ENCODE measurements at regions not wholly inside any gene's neighbourhood (a gene's known extent, or its start where the extent isn't known, plus 50 kb on each side); places are given as distances from the start of the nearest gene placed in this dataset.

DNA sequence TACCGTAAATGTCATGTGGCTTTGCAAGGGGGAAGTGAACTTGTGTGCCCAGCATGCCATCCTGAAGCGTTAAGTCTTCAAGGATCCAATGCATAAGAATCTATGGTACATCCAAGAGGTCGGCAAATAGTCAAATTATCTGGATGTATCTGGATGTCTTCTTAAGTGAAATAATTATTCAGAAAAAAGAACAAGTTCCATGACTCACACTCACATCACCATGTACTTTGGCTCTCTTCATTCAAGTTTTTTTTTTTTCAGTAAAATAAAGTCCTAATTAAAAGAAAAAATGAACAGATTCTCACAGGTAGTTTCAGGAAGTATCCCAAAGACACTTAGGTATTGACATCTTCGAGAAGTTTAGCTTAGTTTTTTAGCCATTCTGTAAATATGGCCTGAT, 62.7 kb upstream of the MEGF10 start (continued):
- no peak for TF ChIP-seq SIN3A (IDR thresholded peaks at IDR 0.05; ENCODE audit: borderline replicate concordance, low read depth, low read length)
- TF ChIP-seq, protein P1, sequence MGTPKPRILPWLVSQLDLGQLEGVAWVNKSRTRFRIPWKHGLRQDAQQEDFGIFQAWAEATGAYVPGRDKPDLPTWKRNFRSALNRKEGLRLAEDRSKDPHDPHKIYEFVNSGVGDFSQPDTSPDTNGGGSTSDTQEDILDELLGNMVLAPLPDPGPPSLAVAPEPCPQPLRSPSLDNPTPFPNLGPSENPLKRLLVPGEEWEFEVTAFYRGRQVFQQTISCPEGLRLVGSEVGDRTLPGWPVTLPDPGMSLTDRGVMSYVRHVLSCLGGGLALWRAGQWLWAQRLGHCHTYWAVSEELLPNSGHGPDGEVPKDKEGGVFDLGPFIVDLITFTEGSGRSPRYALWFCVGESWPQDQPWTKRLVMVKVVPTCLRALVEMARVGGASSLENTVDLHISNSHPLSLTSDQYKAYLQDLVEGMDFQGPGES (IDR thresholded peaks at IDR 0.05; ENCODE audit: low read depth, low read length) = no peak
- TF ChIP-seq JUND (IDR thresholded peaks at IDR 0.05) = no peak

DNA sequence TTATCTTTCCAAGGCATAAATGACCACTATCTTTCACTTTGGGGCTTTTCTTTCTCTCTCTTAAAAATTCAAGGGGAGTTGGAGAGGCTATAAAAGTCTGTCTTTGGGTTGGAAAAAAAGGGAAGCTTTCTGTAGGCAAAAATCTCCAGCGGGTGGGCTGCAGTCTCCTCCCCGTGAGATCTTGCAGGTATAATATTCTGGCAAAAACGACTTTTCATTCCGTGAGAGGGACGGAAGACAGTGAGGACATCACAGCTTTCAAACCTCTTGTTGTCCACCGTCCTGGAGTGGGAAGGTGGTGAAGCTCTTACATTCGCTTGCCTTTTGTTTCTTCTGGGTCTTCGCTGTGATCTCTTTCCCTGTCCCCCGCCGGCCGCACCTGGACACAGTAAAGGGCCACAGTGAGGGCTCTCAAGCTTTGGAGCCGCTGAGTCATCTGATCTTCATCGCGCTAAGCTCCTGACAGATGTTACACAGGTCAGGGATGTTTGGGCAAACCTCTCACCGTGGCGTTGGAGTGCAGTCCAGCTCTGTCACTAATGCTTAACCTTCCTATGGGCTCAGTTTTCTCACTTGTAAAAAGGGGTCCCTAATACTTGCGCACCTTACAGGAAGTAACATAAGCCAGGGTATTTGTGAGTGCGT, 61.9 kb upstream of the MEGF10 start:
- no peaks in the 10 kb centered on the region; a peak in 1 of 4 replicates for H3K4me1 ChIP-seq (ENCODE audit: control insufficient read depth in 1 of 2, insufficient read depth in 2 of 2, low read depth in 1 of 2, low read length in 1 of 2)
- H3K9me2 ChIP-seq = no peaks in the 10 kb centered on the region
- no peaks in the 10 kb centered on the region for H4K20me1 ChIP-seq (ENCODE audit: insufficient read depth)
- H3K4me2 ChIP-seq = no peak overlapping the region; the same call in 1 of the 2 replicates
- TF ChIP-seq CTCF (IDR thresholded peaks at IDR 0.05) (no peak), SMC3 (IDR thresholded peaks at IDR 0.05; ENCODE audit: low read depth, low read length) (no peak), RXRA (IDR thresholded peaks at IDR 0.05; ENCODE audit: borderline replicate concordance, low read depth) (no peak), EZH2phosphoT487 (IDR thresholded peaks at IDR 0.05; ENCODE audit: borderline replicate concordance, low read depth) (no peak), EP300 (IDR thresholded peaks at IDR 0.05; ENCODE audit: borderline replicate concordance in 1 of 2, low read depth in 1 of 2, low read length in 1 of 2) (no peak)
- TF ChIP-seq, protein P2, sequence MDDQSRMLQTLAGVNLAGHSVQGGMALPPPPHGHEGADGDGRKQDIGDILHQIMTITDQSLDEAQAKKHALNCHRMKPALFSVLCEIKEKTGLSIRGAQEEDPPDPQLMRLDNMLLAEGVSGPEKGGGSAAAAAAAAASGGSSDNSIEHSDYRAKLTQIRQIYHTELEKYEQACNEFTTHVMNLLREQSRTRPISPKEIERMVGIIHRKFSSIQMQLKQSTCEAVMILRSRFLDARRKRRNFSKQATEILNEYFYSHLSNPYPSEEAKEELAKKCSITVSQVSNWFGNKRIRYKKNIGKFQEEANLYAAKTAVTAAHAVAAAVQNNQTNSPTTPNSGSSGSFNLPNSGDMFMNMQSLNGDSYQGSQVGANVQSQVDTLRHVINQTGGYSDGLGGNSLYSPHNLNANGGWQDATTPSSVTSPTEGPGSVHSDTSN (IDR thresholded peaks at IDR 0.05) = no peak
- DNase-seq = peak; percentile 7
- WGBS (ENCODE audit: low lambda C conversion rate) = 94% methylated on average over 18 of the region's 18 CpGs
- H3F3A ChIP-seq (replicated peaks; ENCODE audit: insufficient read depth) = no peaks in the 10 kb centered on the region
- H3K27ac ChIP-seq (ENCODE audit: low read depth in 2 of 2, low read length in 1 of 2) = no peak overlapping the region
- POLR2A ChIA-PET = no interaction called here
- H2AFZ ChIP-seq (ENCODE audit: low read depth) = peak overlapping the region; percentile 72
- peak overlapping the region in 1 of 2 experiments; percentile 48; a peak in 1 of 4 replicates for H3K4me3 ChIP-seq (ENCODE audit: low read depth in 2 of 2, low read length in 1 of 2)
- H3K9me3 ChIP-seq = no peaks in the 10 kb centered on the region
- H3K36me3 ChIP-seq (replicated peaks in 1 of 2; ENCODE audit: control insufficient read depth in 1 of 2, insufficient read depth in 2 of 2, low read length in 1 of 2) = no peaks in the 10 kb centered on the region
- no peaks in the 10 kb centered on the region for H3K79me2 ChIP-seq (ENCODE audit: insufficient read depth)
- H3K27me3 ChIP-seq (ENCODE audit: insufficient read depth) = no peaks in the 10 kb centered on the region
- H3K9ac ChIP-seq = no peak overlapping the region
- CTCF ChIA-PET = interaction anchor here (1.4 kb wide), 1 partner anchor 264 kb away, joined by 3 read pairs; no protein-coding TSS in a partner anchor

All from SK-N-SH (cell line).